GM21717 (cell line): ENCODE measurements at regions not wholly inside any gene's neighbourhood (a gene's known extent, or its start where the extent isn't known, plus 50 kb on each side); places are given as distances from the start of the nearest gene placed in this dataset.
A peak's percentile ranks its signal among the peaks of the same experiment; 100 is the strongest.
"Not testable (repeated sequence)": the region's sequence is repeated elsewhere in the genome, so short reads cannot be mapped to it uniquely, and the experiment has no call there.

Source experiments
- ATAC-seq: cut with Tn5 transposase; IDR thresholded peaks from one replicate; pipeline ENCODE4 v1.9.1; 2021; ENCODE audit warnings: mild to moderate bottlenecking, moderate library complexity; ENCODE audit not compliant: unreplicated experiment

- ATAC-seq = no peak
Measured at GRCh38 chr10:63675171-63675570, 154.0 kb downstream of the REEP3 start.

DNA sequence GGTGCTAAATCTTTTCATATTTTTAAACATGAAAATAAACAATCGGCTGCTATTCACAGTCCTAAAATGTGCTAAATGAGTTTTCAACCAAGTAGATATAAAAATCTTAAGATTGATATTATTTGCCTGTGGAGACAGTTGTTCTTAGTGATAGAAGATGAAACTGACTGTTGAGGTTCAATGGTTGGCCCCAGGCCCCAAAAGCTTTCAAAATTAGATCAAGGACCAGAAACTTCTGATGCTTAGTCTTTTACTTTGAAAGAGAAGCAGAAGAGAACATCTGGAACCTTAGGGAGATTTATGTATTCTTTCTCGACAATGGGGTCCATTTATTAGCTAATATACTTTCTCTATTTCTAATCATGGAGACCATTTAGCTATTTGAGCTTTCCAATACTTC lies 155.8 kb downstream of the REEP3 start:
- ATAC-seq = no peak

DNA sequence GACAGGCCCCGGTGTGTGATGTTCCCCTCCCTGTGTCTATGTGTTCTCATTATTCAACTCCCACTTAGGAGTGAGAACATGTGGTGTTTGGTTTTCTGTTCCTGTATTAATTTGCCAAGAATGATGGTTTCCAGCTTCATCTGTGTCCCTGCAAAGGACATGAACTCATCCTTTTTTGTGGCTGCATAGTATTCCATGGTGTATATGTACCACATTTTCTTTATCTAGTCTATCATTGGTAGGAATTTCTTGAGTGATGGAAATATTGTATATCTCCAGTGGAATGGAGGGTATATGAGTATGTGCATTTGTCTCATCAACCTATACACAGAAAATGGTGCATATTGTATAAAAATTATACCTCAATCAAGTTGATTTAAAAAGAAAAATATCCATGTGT lies 159.3 kb downstream of the REEP3 start:
- not testable (repeated sequence) for ATAC-seq

GRCh38 chr10:63681993-63682697 lies 160.9 kb downstream of the REEP3 start:
- ATAC-seq = no peak

DNA sequence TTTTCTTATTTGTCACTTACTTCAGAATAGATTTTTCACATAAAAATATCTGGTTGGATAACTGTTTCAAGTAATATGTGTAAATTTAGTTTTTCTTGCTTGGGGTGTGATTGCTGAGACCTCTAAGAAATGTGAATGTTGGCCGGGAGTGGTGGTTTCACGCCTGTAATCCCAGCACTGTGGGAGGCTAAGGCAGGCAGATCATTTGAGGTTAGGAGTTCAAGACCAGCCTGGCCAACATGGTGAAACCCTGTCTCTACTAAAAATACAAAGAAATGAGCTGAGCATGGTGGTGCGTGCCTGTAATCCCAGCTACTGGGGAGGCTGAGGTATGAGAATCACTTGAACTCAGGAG lies 161.5 kb downstream of the REEP3 start:
- ATAC-seq = not testable (repeated sequence)

DNA sequence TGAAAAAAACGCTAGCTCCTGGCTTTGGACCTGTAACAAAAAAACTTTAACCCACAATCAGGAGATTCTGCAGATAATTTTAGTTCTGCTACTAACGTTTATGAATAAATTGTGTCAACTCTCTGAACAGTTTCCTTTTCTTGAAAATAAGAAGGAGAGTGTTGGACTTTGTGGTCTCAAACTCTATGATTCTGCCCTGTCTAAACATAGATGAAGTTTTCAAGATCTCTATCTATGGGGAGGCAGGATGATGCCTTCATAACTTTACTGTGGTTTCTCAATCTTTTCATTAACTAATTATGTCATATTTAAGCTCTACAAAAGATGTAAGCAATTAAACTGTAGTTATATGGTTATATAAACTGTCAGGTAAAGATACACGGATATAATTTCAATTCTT lies 162.0 kb downstream of the REEP3 start:
- no peak for ATAC-seq

DNA sequence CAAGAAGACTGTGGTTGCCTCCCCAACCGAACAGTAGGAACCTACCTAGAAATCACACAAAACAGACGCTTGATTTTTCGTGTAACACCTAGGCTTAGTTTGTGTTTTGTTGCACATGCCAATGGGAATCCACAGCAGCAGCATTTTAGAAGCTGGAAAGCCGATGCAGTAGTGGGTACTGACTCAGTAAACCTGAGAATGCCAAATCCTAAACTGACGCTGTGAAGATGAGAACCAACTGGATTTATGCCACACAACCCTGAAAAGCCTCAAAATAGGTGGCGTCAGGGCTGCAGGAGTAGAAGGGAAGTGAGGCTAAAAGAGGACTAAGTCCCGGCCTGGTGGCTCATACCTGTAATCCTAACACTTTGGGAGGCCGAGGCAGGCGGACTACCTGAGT lies 162.5 kb downstream of the REEP3 start:
- ATAC-seq = no peak

GRCh38 chr10:63684257-63684936 lies 163.2 kb downstream of the REEP3 start:
- no peak for ATAC-seq

GRCh38 chr10:63689768-63690167 lies 168.6 kb downstream of the REEP3 start:
- no peak for ATAC-seq

- ATAC-seq = no peak
Measured at GRCh38 chr10:63692220-63692896, 171.2 kb downstream of the REEP3 start.

- ATAC-seq = not testable (repeated sequence)
Measured at GRCh38 chr10:63693021-63693420, 171.8 kb downstream of the REEP3 start.

- no peak for ATAC-seq
Measured at GRCh38 chr10:63696205-63696604, 175.0 kb downstream of the REEP3 start.

GRCh38 chr10:63697956-63698786 lies 177.0 kb downstream of the REEP3 start:
- ATAC-seq = peak; percentile 53

DNA sequence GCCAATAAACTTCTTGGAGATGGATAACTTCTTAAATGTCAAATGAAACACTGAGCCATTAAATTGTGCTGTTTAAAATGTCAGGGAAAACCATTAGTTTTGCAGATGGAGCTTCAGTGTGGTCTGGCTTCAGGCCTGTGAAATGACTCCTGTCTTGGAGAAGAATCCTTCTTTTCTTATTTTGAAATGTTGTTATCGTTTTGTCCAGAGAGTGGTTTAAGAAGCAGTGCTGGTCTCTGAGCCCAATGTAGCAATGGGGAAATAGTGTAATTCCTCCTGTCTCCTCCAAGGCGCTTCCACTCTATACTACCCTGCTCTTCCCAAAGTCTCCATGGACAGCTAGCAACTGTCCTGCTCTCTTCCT lies 177.6 kb downstream of the REEP3 start:
- no peak for ATAC-seq

DNA sequence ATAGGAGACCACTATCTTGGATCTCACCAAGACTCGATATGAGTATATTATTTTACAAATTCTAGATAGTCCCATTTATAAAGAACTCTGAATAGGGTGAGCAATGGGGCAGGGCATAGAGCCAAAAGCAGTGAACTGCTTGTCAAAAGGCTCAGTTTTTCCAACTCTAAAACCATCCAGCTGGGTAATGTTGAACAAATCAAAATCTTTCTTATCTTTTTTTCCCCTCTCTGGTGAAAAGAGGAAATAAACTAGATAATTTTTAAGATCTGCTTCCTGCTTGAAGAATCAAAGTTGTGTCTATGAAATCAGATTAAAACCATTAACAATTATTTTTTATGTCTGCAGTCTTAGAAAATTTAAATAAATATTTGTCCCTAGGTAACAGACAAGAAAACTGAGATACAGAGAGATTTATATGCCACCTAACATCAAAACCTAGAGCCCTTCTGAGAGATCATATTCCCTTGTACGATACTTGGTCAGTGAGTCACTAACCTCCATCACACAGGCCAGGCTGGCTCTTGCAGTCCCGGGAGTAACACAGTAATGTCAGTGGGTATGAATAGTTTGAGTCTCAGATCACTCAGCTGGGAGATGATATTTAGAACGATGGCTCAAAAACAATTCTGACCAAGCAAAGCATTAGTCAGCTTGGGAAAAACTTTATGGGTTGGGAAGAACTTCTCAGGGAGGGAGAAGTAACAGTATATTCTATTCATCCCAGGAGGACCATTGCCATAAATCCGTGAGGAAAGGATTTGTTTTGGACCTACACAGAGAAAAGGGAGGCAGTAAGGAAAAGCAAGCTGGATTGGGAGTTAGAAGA lies 178.8 kb downstream of the REEP3 start:
- ATAC-seq = no peak

- no peak for ATAC-seq
Measured at GRCh38 chr10:63700631-63701156, 179.5 kb downstream of the REEP3 start.

- no peak for ATAC-seq
Measured at GRCh38 chr10:63702092-63702491, 180.9 kb downstream of the REEP3 start.

GRCh38 chr10:63703113-63703670 lies 182.0 kb downstream of the REEP3 start:
- peak; percentile 62 for ATAC-seq

GRCh38 chr10:63703740-63704345 lies 182.6 kb downstream of the REEP3 start:
- no peak for ATAC-seq
